K562 (cell line): ENCODE measurements at regions not wholly inside any gene's neighbourhood (a gene's known extent, or its start where the extent isn't known, plus 50 kb on each side); places are given as distances from the start of the nearest gene placed in this dataset.

Experiments
- ATAC-seq: fragments of 200-7000 bp; cut with Tn5 transposase; 3 replicates; pipeline ENCODE4 v1.9.1; 2020; ENCODE audit warnings: moderate library complexity
- BruUV-seq: library from RNA; stranded (reverse); fragments of 400-500 nt; replicated peaks from 2 replicates; lab custom pipeline; 2021; lab: Mats Ljungman, UMichigan
- CTCF ChIA-PET: fragments of 300-600 bp; formaldehyde crosslinking; extraction: SDS; loops from one replicate; lab custom pipeline; 2021; ENCODE audit warnings: low intra/inter-chr PET ratio; lab: Yijun Ruan, JAX
- POLR2A ChIA-PET: fragments of 300-600, 350-650 bp; sonication (Branson Sonifier 250); formaldehyde crosslinking; extraction: SDS; loops from one replicate; lab custom pipeline; 2021; ENCODE audit warnings: antibody characterized with exemption, inconsistent platforms; lab: Yijun Ruan, JAX
- DNase-seq, 4 experiments: peaks; one replicate each; pipeline versions ENCODE4 v3.0.0 to v3.0.0-alpha.2; 2011 to 2018; ENCODE audit warnings: low spot score in 3 of 4, mixed read lengths in 3 of 4; ENCODE audit errors: extremely low read depth in 1 of 4
- FAIRE-seq: peaks from 2 replicates; lab custom pipeline; 2011; peaks lifted over from hg19 to GRCh38; lab: Jason Lieb, UNC
- H2AFZ ChIP-seq: 2 replicates; pipeline ENCODE4 v1.6.0; 2011; ENCODE audit warnings: low read depth, low read length, control low read depth, inconsistent platforms
- H3K27ac ChIP-seq: fragments of 200-600 bp; 3 replicates; pipeline ENCODE4 v1.8.0; 2011; ENCODE audit warnings: low read depth, mild to moderate bottlenecking, control low read depth, inconsistent platforms, low read length, moderate library complexity, mixed read lengths; ENCODE audit errors: extremely low read depth
- H3K27me3 ChIP-seq, 2 experiments: fragments of 300-600 bp in 1 of 2; 2 replicates in 1 of 2; 3 replicates in 1 of 2; pipeline versions ENCODE4 v1.6.0 to v1.8.0; 2011; ENCODE audit warnings: inconsistent platforms in 2 of 2, low read length in 2 of 2, mild to moderate bottlenecking in 1 of 2, mixed read lengths in 1 of 2, moderate library complexity in 1 of 2; ENCODE audit not compliant: control insufficient read depth in 2 of 2, insufficient read depth in 2 of 2
- H3K36me3 ChIP-seq: fragments of 300-600 bp; 3 replicates; pipeline ENCODE4 v1.8.0; 2011; ENCODE audit warnings: mild to moderate bottlenecking, low read length, inconsistent platforms; ENCODE audit not compliant: control insufficient read depth, insufficient read depth
- H3K4me1 ChIP-seq, 2 experiments: fragments of 200-600 bp in 1 of 2; replicated peaks in 1 of 2; 2 replicates in 1 of 2; 3 replicates in 1 of 2; pipeline versions ENCODE4 v1.5.1 to v1.8.0; 2011; ENCODE audit warnings: inconsistent platforms in 2 of 2, low read length in 2 of 2, mild to moderate bottlenecking in 1 of 2, mixed read lengths in 1 of 2, moderate library complexity in 1 of 2; ENCODE audit not compliant: control insufficient read depth in 2 of 2, insufficient read depth in 2 of 2
- H3K4me2 ChIP-seq: 2 replicates; pipeline ENCODE4 v1.6.1; 2011; ENCODE audit warnings: low read length, control low read depth, inconsistent platforms, mixed read lengths; ENCODE audit not compliant: insufficient read depth
- H3K4me3 ChIP-seq: fragments of 200-600 bp; sonication (generic), shearing (Covaris generic); 2 replicates; pipeline ENCODE4 v1.5.1; 2016; ENCODE audit warnings: control low read depth, inconsistent platforms
- H3K79me2 ChIP-seq: fragments of 200-600 bp; 3 replicates; pipeline ENCODE4 v1.8.0; 2011; ENCODE audit warnings: low read length, inconsistent platforms; ENCODE audit not compliant: control insufficient read depth, insufficient read depth
- H3K9ac ChIP-seq, 2 experiments: 2 replicates each; pipeline versions ENCODE4 v1.6.0 to v1.6.1; 2011; ENCODE audit warnings: low read depth in 2 of 2, low read length in 2 of 2, control low read depth in 1 of 2, inconsistent platforms in 1 of 2, mild to moderate bottlenecking in 1 of 2, mixed read lengths in 1 of 2; ENCODE audit not compliant: insufficient read depth in 1 of 2
- H3K9me1 ChIP-seq: one replicate; pipeline ENCODE4 v1.6.0; 2011; ENCODE audit warnings: inconsistent platforms, mild to moderate bottlenecking, low read length, moderate library complexity; ENCODE audit not compliant: control insufficient read depth, insufficient read depth
- H3K9me3 ChIP-seq: replicated peaks from 2 replicates; pipeline ENCODE4 v1.5.1; 2011; ENCODE audit warnings: low read depth, low read length, inconsistent platforms; ENCODE audit not compliant: control insufficient read depth, insufficient read depth
- H4K20me1 ChIP-seq: replicated peaks from 2 replicates; pipeline ENCODE4 v1.6.1; 2011; ENCODE audit warnings: low read length, inconsistent platforms, mixed read lengths; ENCODE audit not compliant: control insufficient read depth, insufficient read depth
- CBFA2T2 ChIP-seq: fragments of 450-650 bp; conservative IDR thresholded peaks from 2 replicates; pipeline ENCODE4 v1.6.1; 2017; ENCODE audit warnings: mild to moderate bottlenecking
- HDGF ChIP-seq: fragments of 450-650 bp; IDR thresholded peaks from 2 replicates; pipeline ENCODE4 v1.6.1; 2016
- MBD1 ChIP-seq: fragments of 250-450 bp; sonication (Bioruptor Pico); IDR thresholded peaks from 2 replicates; pipeline ENCODE4 v1.8.0; 2022; ENCODE audit warnings: inconsistent platforms
- PREB ChIP-seq: sonication (generic); formaldehyde crosslinking; IDR thresholded peaks from 2 replicates; pipeline ENCODE4 v1.8.1; 2023; ENCODE audit warnings: mild to moderate bottlenecking, missing genetic modification reagents
- SRSF3 ChIP-seq: fragments of 200-400 bp; formaldehyde crosslinking; IDR thresholded peaks from 2 replicates; pipeline ENCODE4 v1.6.1; 2016; ENCODE audit warnings: mild to moderate bottlenecking, low read length, moderate library complexity; ENCODE audit not compliant: insufficient read depth
- STAG1 ChIP-seq: sonication (generic); formaldehyde crosslinking; IDR thresholded peaks from 2 replicates; pipeline ENCODE4 v1.5.0; 2020; ENCODE audit warnings: missing genetic modification reagents, borderline replicate concordance
- TAF15 ChIP-seq: fragments of 200-400 bp; formaldehyde crosslinking; IDR thresholded peaks from 2 replicates; pipeline ENCODE4 v1.6.1; 2017; ENCODE audit warnings: mild to moderate bottlenecking, low read depth, low read length, moderate library complexity
- ZNF3 ChIP-seq: fragments of 250-450 bp; sonication (Bioruptor Pico); IDR thresholded peaks from 2 replicates; pipeline ENCODE4 v1.5.0; 2021; ENCODE audit warnings: mild to moderate bottlenecking, moderate library complexity
- ZNF551 ChIP-seq: fragments of 250-450 bp; sonication (Bioruptor Pico); IDR thresholded peaks from 2 replicates; pipeline ENCODE4 v1.5.0; 2021; ENCODE audit warnings: mild to moderate bottlenecking, moderate library complexity
- ZNF561 ChIP-seq: fragments of 450-650 bp; formaldehyde crosslinking; conservative IDR thresholded peaks from 2 replicates; pipeline ENCODE4 v1.4.0; 2020; ENCODE audit warnings: mild to moderate bottlenecking, moderate library complexity
- ZSCAN29 ChIP-seq: fragments of 450-650 bp; IDR thresholded peaks from 2 replicates; pipeline ENCODE4 v1.6.1; 2017
- WGBS: fragments of 100-300 bp; shearing (Covaris generic); methylation state at CpG from one replicate; pipeline ENCODE4 v1.1.6; 2016; ENCODE audit warnings: low coverage, mixed read lengths; ENCODE audit not compliant: insufficient coverage; ENCODE audit errors: missing lambda C conversion rate; 5-methylcytosine and 5-hydroxymethylcytosine counted together
- in situ Hi-C: fragments of 300-500 bp; cut with MboI; formaldehyde crosslinking; loops from 4 replicates; pipeline ENCODE4 v1.15.0; 2018; ENCODE audit warnings: inconsistent platforms, mixed read lengths
- intact Hi-C: fragments of 100-400 bp; cut with micrococcal nuclease; formaldehyde crosslinking; loops from 2 replicates; pipeline ENCODE4 v1.14.2; 2022
- TF ChIP-seq, protein P1 (sequence below): fragments of 450-650 bp; IDR thresholded peaks from 2 replicates; pipeline ENCODE4 v1.6.1; 2016; ENCODE audit warnings: missing biosample characterization, missing genetic modification characterization
- TF ChIP-seq, protein P2 (sequence below): fragments of 200-800 bp; sonication (Bioruptor generic); IDR thresholded peaks from 2 replicates; pipeline ENCODE4 v1.6.1; 2017; ENCODE audit warnings: missing genetic modification characterization, missing compliant biosample characterization

DNA sequence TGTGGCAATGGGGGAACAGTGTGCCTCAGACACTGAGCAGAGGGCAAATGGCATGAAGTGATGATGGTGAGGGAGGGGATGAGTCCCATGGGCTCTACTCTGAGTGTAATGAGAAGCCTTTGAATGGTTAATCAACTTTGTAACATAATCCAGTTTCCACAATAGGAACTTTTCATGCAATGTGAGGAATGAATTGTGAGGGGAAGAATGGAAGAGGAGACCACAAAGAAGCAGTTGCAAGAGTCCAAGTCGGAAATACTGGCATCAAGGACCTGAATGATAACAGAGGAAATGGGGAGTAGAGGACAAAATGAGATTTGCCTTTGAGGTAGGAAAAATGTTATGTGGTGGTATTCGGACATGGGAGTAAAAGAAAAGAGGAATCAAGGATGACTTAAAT, 476.9 kb upstream of the PRICKLE1 start (continued):
- no peak for TF ChIP-seq CBFA2T2

DNA sequence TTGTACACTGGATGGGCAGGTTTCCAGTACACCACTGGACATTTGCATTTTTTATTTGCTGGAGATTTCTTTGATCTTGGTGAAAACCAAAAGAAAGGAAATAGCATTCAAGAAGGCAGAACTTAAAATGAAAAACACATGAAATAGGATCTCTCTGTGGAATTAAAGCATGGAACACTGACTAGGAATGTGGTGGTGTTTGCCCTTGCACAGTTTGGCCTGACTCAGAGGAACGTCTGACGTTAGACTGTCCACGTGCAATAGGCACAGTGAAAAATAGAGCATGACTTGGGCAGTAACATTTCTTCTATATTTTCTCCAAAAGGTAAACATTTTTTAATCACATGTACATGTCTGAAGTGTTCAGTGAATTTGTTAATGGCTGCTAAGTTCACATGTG, 474.1 kb upstream of the PRICKLE1 start:
- H3K4me1 ChIP-seq: no peaks in the 10 kb centered on the region
- no peak for FAIRE-seq
- intact Hi-C loops: no loop called here

More for the DNA sequence above, 474.1 kb upstream of the PRICKLE1 start:
- ChIA-PET POLR2A (no interaction called here), CTCF (no interaction called here)
- Histone ChIP-seq H3K9ac (no peak overlapping the region), H3K36me3 (no peaks in the 10 kb centered on the region), H3K27ac (no peak overlapping the region), H3K9me1 (no peaks in the 10 kb centered on the region), H3K9me3 (no peaks in the 10 kb centered on the region), H3K4me2 (no peak overlapping the region), H3K79me2 (no peaks in the 10 kb centered on the region), H4K20me1 (no peaks in the 10 kb centered on the region), H3K27me3 (no peaks in the 10 kb centered on the region), H2AFZ (no peak overlapping the region), H3K4me3 (no peak overlapping the region)
- TF ChIP-seq ZNF3 (CRISPR knock-in tag) (no peak), ZNF561 (CRISPR knock-in tag) (no peak), STAG1 (CRISPR knock-in tag) (no peak), TAF15 (no peak), SRSF3 (no peak), ZSCAN29 (no peak), PREB (CRISPR knock-in tag) (no peak), MBD1 (CRISPR knock-in tag) (no peak), ZNF551 (CRISPR knock-in tag) (no peak), HDGF (no peak)
- TF ChIP-seq, protein P1, sequence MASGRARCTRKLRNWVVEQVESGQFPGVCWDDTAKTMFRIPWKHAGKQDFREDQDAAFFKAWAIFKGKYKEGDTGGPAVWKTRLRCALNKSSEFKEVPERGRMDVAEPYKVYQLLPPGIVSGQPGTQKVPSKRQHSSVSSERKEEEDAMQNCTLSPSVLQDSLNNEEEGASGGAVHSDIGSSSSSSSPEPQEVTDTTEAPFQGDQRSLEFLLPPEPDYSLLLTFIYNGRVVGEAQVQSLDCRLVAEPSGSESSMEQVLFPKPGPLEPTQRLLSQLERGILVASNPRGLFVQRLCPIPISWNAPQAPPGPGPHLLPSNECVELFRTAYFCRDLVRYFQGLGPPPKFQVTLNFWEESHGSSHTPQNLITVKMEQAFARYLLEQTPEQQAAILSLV (tag): no peak
- TF ChIP-seq, protein P2, sequence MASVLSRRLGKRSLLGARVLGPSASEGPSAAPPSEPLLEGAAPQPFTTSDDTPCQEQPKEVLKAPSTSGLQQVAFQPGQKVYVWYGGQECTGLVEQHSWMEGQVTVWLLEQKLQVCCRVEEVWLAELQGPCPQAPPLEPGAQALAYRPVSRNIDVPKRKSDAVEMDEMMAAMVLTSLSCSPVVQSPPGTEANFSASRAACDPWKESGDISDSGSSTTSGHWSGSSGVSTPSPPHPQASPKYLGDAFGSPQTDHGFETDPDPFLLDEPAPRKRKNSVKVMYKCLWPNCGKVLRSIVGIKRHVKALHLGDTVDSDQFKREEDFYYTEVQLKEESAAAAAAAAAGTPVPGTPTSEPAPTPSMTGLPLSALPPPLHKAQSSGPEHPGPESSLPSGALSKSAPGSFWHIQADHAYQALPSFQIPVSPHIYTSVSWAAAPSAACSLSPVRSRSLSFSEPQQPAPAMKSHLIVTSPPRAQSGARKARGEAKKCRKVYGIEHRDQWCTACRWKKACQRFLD (CRISPR knock-in tag): no peak
- 0% methylated on average over 3 of the region's 3 CpGs for WGBS
- no peak for DNase-seq
- in situ Hi-C loops: no loop called here
- BruUV-seq: no TSS peak
- no peak for ATAC-seq
